Karpas-422 (cell line): ENCODE measurements at regions not wholly inside any gene's neighbourhood (a gene's known extent, or its start where the extent isn't known, plus 50 kb on each side); places are given as distances from the start of the nearest gene placed in this dataset.

Experiments used
- DNase-seq: peaks from one replicate; pipeline ENCODE4 v3.0.0-alpha.2; 2015
- H2AFZ ChIP-seq: fragments of 200-600 bp; sonication (generic); 2 replicates; pipeline ENCODE4 v1.6.1; 2014; ENCODE audit warnings: antibody characterized with exemption, low read length, mixed read lengths
- H3K27ac ChIP-seq: fragments of 200-600 bp; sonication (generic); 2 replicates; pipeline ENCODE4 v1.5.1; 2014; ENCODE audit warnings: mild to moderate bottlenecking, low read length, moderate library complexity
- H3K27me3 ChIP-seq: fragments of 200-600 bp; sonication (generic); 2 replicates; pipeline ENCODE4 v1.6.1; 2014; ENCODE audit warnings: low read length, mixed read lengths
- H3K36me3 ChIP-seq: fragments of 200-600 bp; sonication (generic); 2 replicates; pipeline ENCODE4 v1.6.1; 2014; ENCODE audit warnings: low read length, mixed read lengths; ENCODE audit not compliant: insufficient read depth
- H3K4me1 ChIP-seq: fragments of 200-600 bp; sonication (generic); 2 replicates; pipeline ENCODE4 v1.6.1; 2014; ENCODE audit warnings: mild to moderate bottlenecking, low read length, mixed read lengths
- H3K4me2 ChIP-seq: fragments of 200-600 bp; sonication (generic); 2 replicates; pipeline ENCODE4 v1.6.1; 2014; ENCODE audit warnings: low read length, low read depth, mild to moderate bottlenecking; ENCODE audit not compliant: poor library complexity, severe bottlenecking
- H3K4me3 ChIP-seq: fragments of 200-600 bp; sonication (generic); 2 replicates; pipeline ENCODE4 v1.5.1; 2014; ENCODE audit warnings: mild to moderate bottlenecking, antibody characterized with exemption, low read length, mixed read lengths
- H3K79me2 ChIP-seq: fragments of 200-600 bp; sonication (generic); 2 replicates; pipeline ENCODE4 v1.6.1; 2014; ENCODE audit warnings: mild to moderate bottlenecking, low read length, mixed read lengths
- H3K9ac ChIP-seq: fragments of 200-600 bp; sonication (generic); 2 replicates; pipeline ENCODE4 v1.6.0; 2014; ENCODE audit warnings: low read length
- H3K9me2 ChIP-seq: fragments of 200-600 bp; sonication (generic), shearing (Covaris generic); replicated peaks from 2 replicates; pipeline ENCODE4 v1.6.0; 2014; ENCODE audit warnings: mild to moderate bottlenecking, low read length, moderate library complexity; ENCODE audit not compliant: insufficient read depth
- H3K9me3 ChIP-seq: fragments of 300-700, 200-600 bp; sonication (generic); 2 replicates; pipeline ENCODE4 v1.6.1; 2014; ENCODE audit warnings: low read length, mixed read lengths
- H4K20me1 ChIP-seq: fragments of 200-600 bp; sonication (generic); 2 replicates; pipeline ENCODE4 v1.6.1; 2014; ENCODE audit warnings: mild to moderate bottlenecking, antibody characterized with exemption, low read length, low read depth; ENCODE audit not compliant: insufficient read depth

GRCh38 chr21:16134134-16134533, 404.4 kb downstream of the USP25 start:
- H2AFZ ChIP-seq: no peak overlapping the region
- no peaks in the 10 kb centered on the region for H4K20me1 ChIP-seq
- H3K79me2 ChIP-seq: no peaks in the 10 kb centered on the region
- DNase-seq: no peak
- no peak overlapping the region for H3K9ac ChIP-seq
- H3K4me2 ChIP-seq: no peak overlapping the region
- no peaks in the 10 kb centered on the region for H3K36me3 ChIP-seq
- no peaks in the 10 kb centered on the region for H3K9me2 ChIP-seq
- no peaks in the 10 kb centered on the region for H3K27me3 ChIP-seq
- H3K4me1 ChIP-seq: no peaks in the 10 kb centered on the region
- no peak overlapping the region for H3K27ac ChIP-seq
- H3K4me3 ChIP-seq: no peak overlapping the region
- H3K9me3 ChIP-seq: no peaks in the 10 kb centered on the region

DNA sequence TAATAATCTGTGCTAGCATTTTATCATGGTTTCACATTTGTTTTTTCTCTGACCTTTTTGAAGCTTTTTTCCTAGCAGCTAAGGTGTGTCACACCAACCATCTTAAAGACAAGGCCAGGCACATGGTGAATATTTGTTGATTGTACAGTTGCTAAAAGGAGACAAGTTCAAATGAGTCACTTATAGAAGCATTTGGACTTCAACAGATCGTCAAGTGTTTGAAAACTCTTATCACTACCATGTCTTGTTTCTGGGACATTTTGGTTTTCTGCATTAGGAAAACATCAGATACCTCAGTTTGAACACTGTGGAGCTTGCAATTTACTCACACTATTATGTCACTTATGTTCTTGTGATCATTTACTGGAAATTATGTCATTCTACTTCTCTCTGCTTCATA, 407.3 kb downstream of the USP25 start:
- H3K9me3 ChIP-seq: no peaks in the 10 kb centered on the region; the same call in 1 of the 2 replicates
- no peaks in the 10 kb centered on the region for H3K4me1 ChIP-seq
- no peak for DNase-seq
- no peaks in the 10 kb centered on the region for H3K27me3 ChIP-seq
- no peaks in the 10 kb centered on the region for H4K20me1 ChIP-seq
- H2AFZ ChIP-seq: no peak overlapping the region
- H3K9ac ChIP-seq: no peak overlapping the region
- no peaks in the 10 kb centered on the region for H3K79me2 ChIP-seq
- H3K27ac ChIP-seq: no peak overlapping the region
- no peak overlapping the region for H3K4me2 ChIP-seq
- no peaks in the 10 kb centered on the region for H3K9me2 ChIP-seq
- no peak overlapping the region for H3K4me3 ChIP-seq
- no peaks in the 10 kb centered on the region for H3K36me3 ChIP-seq

GRCh38 chr21:16145052-16145451, 415.3 kb downstream of the USP25 start:
- no peaks in the 10 kb centered on the region for H3K79me2 ChIP-seq
- no peaks in the 10 kb centered on the region for H3K4me1 ChIP-seq
- H4K20me1 ChIP-seq: no peaks in the 10 kb centered on the region
- peaks cover 4% of the 10 kb centered on the region; the same call in 1 of the 2 replicates for H3K9me3 ChIP-seq
- H3K27me3 ChIP-seq: no peaks in the 10 kb centered on the region
- H3K9me2 ChIP-seq: no peaks in the 10 kb centered on the region
- H3K9ac ChIP-seq: no peak overlapping the region
- no peak overlapping the region for H3K4me2 ChIP-seq
- H3K36me3 ChIP-seq: no peaks in the 10 kb centered on the region
- H3K4me3 ChIP-seq: no peak overlapping the region
- no peak overlapping the region for H2AFZ ChIP-seq
- H3K27ac ChIP-seq: no peak overlapping the region
- no peak for DNase-seq

DNA sequence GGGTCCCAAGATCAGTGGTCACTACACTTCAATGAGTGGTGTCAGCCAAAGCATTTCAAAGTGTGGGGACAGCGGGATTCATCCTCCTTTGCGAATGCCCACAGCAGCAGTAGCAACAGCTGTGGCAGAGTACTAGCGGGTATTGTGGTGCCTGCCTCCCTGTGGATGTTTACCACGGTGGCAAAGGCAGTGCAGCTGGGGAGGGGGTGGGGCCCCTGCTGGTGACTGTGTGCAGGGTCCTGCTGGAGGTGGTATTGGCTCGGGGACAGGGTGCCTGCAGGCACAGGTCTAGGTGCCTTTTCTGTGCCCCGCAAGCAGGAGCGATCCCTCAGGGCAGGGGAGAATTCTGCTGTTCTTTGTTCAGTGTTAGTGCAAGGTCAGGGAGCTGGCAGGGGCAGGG, 415.7 kb downstream of the USP25 start:
- Histone ChIP-seq H3K9ac (no peak overlapping the region), H3K9me2 (no peaks in the 10 kb centered on the region), H3K4me2 (no peak overlapping the region), H3K9me3 (peaks cover 4% of the 10 kb centered on the region; the same call in 1 of the 2 replicates), H3K4me1 (no peaks in the 10 kb centered on the region), H4K20me1 (no peaks in the 10 kb centered on the region), H3K36me3 (no peaks in the 10 kb centered on the region), H2AFZ (no peak overlapping the region), H3K27me3 (no peaks in the 10 kb centered on the region), H3K4me3 (no peak overlapping the region), H3K79me2 (no peaks in the 10 kb centered on the region), H3K27ac (no peak overlapping the region)
- DNase-seq: no peak

- no peak for DNase-seq
- Histone ChIP-seq H3K9ac (no peak overlapping the region), H3K4me1 (no peaks in the 10 kb centered on the region), H2AFZ (no peak overlapping the region), H3K79me2 (no peaks in the 10 kb centered on the region), H3K9me2 (no peaks in the 10 kb centered on the region), H3K27ac (no peak overlapping the region), H3K4me3 (no peak overlapping the region), H3K27me3 (no peaks in the 10 kb centered on the region), H3K4me2 (no peak overlapping the region), H3K9me3 (no peaks in the 10 kb centered on the region; the same call in 1 of the 2 replicates), H4K20me1 (no peaks in the 10 kb centered on the region), H3K36me3 (no peaks in the 10 kb centered on the region)
Observed at GRCh38 chr21:16154321-16154720, 424.5 kb downstream of the USP25 start.

- Histone ChIP-seq H3K79me2 (no peaks in the 10 kb centered on the region), H3K36me3 (no peaks in the 10 kb centered on the region), H3K4me1 (no peaks in the 10 kb centered on the region)
Observed at GRCh38 chr21:16154951-16155635, 425.3 kb downstream of the USP25 start.

GRCh38 chr21:16156841-16157489, 427.2 kb downstream of the USP25 start:
- Histone ChIP-seq H4K20me1 (no peaks in the 10 kb centered on the region), H3K27me3 (no peaks in the 10 kb centered on the region), H3K36me3 (no peaks in the 10 kb centered on the region), H3K9ac (no peak overlapping the region), H3K27ac (no peak overlapping the region), H3K79me2 (no peaks in the 10 kb centered on the region), H2AFZ (no peak overlapping the region), H3K4me2 (no peak overlapping the region), H3K9me2 (no peaks in the 10 kb centered on the region), H3K4me3 (no peak overlapping the region), H3K9me3 (no peaks in the 10 kb centered on the region; the same call in 1 of the 2 replicates), H3K4me1 (no peaks in the 10 kb centered on the region)
- no peak for DNase-seq

More at GRCh38 chr21:16154951-16155635, 425.3 kb downstream of the USP25 start:
- Histone ChIP-seq H3K4me3 (no peak overlapping the region), H3K9me3 (no peaks in the 10 kb centered on the region; the same call in 1 of the 2 replicates), H2AFZ (no peak overlapping the region), H4K20me1 (no peaks in the 10 kb centered on the region), H3K9ac (no peak overlapping the region), H3K4me2 (no peak overlapping the region), H3K9me2 (no peaks in the 10 kb centered on the region), H3K27ac (no peak overlapping the region), H3K27me3 (no peaks in the 10 kb centered on the region)
- DNase-seq: no peak

GRCh38 chr21:16159213-16159970, 429.6 kb downstream of the USP25 start:
- Histone ChIP-seq H3K27ac (no peak overlapping the region), H3K9me3 (no peaks in the 10 kb centered on the region; the same call in 1 of the 2 replicates), H3K4me3 (no peak overlapping the region), H3K27me3 (no peaks in the 10 kb centered on the region), H3K9me2 (no peaks in the 10 kb centered on the region), H3K4me2 (no peak overlapping the region), H2AFZ (no peak overlapping the region), H3K36me3 (no peaks in the 10 kb centered on the region), H3K4me1 (no peaks in the 10 kb centered on the region), H3K79me2 (no peaks in the 10 kb centered on the region), H3K9ac (no peak overlapping the region), H4K20me1 (no peaks in the 10 kb centered on the region)
- DNase-seq: no peak
